Lung microvascular endothelial cell (primary cell): ENCODE measurements at regions not wholly inside any gene's neighbourhood (a gene's known extent, or its start where the extent isn't known, plus 50 kb on each side); places are given as distances from the start of the nearest gene placed in this dataset.
"Not testable (repeated sequence)": the region's sequence is repeated elsewhere in the genome, so short reads cannot be mapped to it uniquely, and the experiment has no call there.

Experiments
- DNase-seq, 2 donors: peaks; one replicate each; pipeline versions ENCODE4 v3.0.0 to v3.0.0-alpha.2; 2010; ENCODE audit warnings: low read depth in 2 of 2

- DNase-seq, result peak in 1 of 2 donors; percentile 19
These were observed 269.8 kb downstream of the C16orf95 start for GRCh38 chr16:87047221-87048037.

GRCh38 chr16:87048038-87048729, 269.0 kb downstream of the C16orf95 start:
- no peak for DNase-seq

- DNase-seq, result no peak
These were observed 268.5 kb downstream of the C16orf95 start for GRCh38 chr16:87048730-87049115.

GRCh38 chr16:87049216-87049615, 268.0 kb downstream of the C16orf95 start:
- DNase-seq, result not testable (repeated sequence)

- DNase-seq, result no peak
These were observed 267.1 kb downstream of the C16orf95 start for GRCh38 chr16:87050142-87050541.

- peak in 1 of 2 donors; percentile 36 for DNase-seq
These were observed 265.5 kb downstream of the C16orf95 start for GRCh38 chr16:87051526-87052320.

GRCh38 chr16:87052506-87052905, 264.7 kb downstream of the C16orf95 start:
- DNase-seq, result peak; percentile 31 to 79

GRCh38 chr16:87053016-87053982, 263.9 kb downstream of the C16orf95 start:
- peak; percentile 72 to 99 for DNase-seq

GRCh38 chr16:87054154-87054553, 263.0 kb downstream of the C16orf95 start:
- DNase-seq, result no peak

GRCh38 chr16:87054856-87055255, 262.3 kb downstream of the C16orf95 start:
- no peak for DNase-seq

- DNase-seq, result peak; percentile 30 to 52
These were observed 261.1 kb downstream of the C16orf95 start for GRCh38 chr16:87056083-87056482.

GRCh38 chr16:87056551-87056950, 260.6 kb downstream of the C16orf95 start:
- no peak for DNase-seq

- DNase-seq, result peak in 1 of 2 donors; percentile 29
These were observed 259.8 kb downstream of the C16orf95 start for GRCh38 chr16:87057211-87057881.

GRCh38 chr16:87057951-87058560, 259.1 kb downstream of the C16orf95 start:
- DNase-seq, result no peak

GRCh38 chr16:87058728-87059250, 258.4 kb downstream of the C16orf95 start:
- no peak for DNase-seq

GRCh38 chr16:87060034-87060986, 256.9 kb downstream of the C16orf95 start:
- DNase-seq, result peak; percentile 31 to 37

GRCh38 chr16:87061243-87061920, 255.8 kb downstream of the C16orf95 start:
- no peak for DNase-seq
